GM12872 (cell line): ENCODE measurements at regions not wholly inside any gene's neighbourhood (a gene's known extent, or its start where the extent isn't known, plus 50 kb on each side); places are given as distances from the start of the nearest gene placed in this dataset.

Source experiments
- TF ChIP-seq, protein P1 (sequence below): IDR thresholded peaks from 3 replicates; pipeline ENCODE4 v1.5.1; 2011; ENCODE audit warnings: low read depth, mild to moderate bottlenecking, low read length, moderate library complexity; ENCODE audit not compliant: insufficient read depth

- TF ChIP-seq, protein P1, sequence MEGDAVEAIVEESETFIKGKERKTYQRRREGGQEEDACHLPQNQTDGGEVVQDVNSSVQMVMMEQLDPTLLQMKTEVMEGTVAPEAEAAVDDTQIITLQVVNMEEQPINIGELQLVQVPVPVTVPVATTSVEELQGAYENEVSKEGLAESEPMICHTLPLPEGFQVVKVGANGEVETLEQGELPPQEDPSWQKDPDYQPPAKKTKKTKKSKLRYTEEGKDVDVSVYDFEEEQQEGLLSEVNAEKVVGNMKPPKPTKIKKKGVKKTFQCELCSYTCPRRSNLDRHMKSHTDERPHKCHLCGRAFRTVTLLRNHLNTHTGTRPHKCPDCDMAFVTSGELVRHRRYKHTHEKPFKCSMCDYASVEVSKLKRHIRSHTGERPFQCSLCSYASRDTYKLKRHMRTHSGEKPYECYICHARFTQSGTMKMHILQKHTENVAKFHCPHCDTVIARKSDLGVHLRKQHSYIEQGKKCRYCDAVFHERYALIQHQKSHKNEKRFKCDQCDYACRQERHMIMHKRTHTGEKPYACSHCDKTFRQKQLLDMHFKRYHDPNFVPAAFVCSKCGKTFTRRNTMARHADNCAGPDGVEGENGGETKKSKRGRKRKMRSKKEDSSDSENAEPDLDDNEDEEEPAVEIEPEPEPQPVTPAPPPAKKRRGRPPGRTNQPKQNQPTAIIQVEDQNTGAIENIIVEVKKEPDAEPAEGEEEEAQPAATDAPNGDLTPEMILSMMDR: no peak
Observed at GRCh38 chr7:156545979-156546378, 94.6 kb upstream of the RNF32 start.

- TF ChIP-seq, protein P1: no peak
Observed at GRCh38 chr7:156544919-156545715, 95.5 kb upstream of the RNF32 start.

GRCh38 chr7:156543699-156544598, 96.6 kb upstream of the RNF32 start:
- TF ChIP-seq, protein P1: no peak

- TF ChIP-seq, protein P1: no peak
Observed at GRCh38 chr7:156540619-156541165, 99.9 kb upstream of the RNF32 start.

- TF ChIP-seq, protein P1: no peak
Observed at GRCh38 chr7:156539999-156540398, 100.6 kb upstream of the RNF32 start.

GRCh38 chr7:156537006-156537405, 103.6 kb upstream of the RNF32 start:
- TF ChIP-seq, protein P1: no peak

- TF ChIP-seq, protein P1: no peak
Observed at GRCh38 chr7:156534925-156535324, 105.6 kb upstream of the RNF32 start.
